Omental fat pad (tissue), 3 donors: ENCODE measurements at regions not wholly inside any gene's neighbourhood (a gene's known extent, or its start where the extent isn't known, plus 50 kb on each side); places are given as distances from the start of the nearest gene placed in this dataset.

Experiments
- ATAC-seq: fragments of 150-250 bp; one replicate; pipeline ENCODE4 v1.9.1; 2016; ENCODE audit warnings: mild to moderate bottlenecking, moderate library complexity; ENCODE audit not compliant: low FRiP score
- DNase-seq: peaks from one replicate; pipeline ENCODE4 v3.0.0-alpha.2; 2019; ENCODE audit warnings: low spot score
- TF ChIP-seq, protein P1 (sequence below), 3 donors: fragments of 450-650 bp; IDR thresholded peaks; one replicate each; pipeline ENCODE4 v1.5.1; 2016 to 2017; ENCODE audit warnings: antibody characterized with exemption in 3 of 3, mild to moderate bottlenecking in 3 of 3, moderate library complexity in 2 of 3

DNA sequence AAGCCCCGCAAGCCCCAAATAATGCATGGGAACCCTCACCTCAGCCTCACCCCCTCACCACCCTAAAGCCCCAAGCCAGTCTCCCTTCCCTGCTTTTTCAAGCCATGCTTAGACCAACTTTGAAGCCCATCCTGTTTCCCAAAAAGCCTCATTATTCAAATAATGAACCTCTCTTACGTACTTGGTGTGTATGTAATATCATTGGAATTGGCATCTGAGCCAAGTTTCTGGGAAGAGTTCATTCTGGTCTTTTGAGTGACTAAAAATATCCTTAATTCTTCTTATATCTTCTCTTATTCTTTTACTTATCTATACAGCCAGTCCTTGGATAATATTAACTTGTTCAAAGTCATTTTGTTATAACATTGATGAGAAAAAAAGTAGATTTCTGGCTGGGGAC lies 875.8 kb upstream of the SLIT2 start:
- TF ChIP-seq, protein P1, sequence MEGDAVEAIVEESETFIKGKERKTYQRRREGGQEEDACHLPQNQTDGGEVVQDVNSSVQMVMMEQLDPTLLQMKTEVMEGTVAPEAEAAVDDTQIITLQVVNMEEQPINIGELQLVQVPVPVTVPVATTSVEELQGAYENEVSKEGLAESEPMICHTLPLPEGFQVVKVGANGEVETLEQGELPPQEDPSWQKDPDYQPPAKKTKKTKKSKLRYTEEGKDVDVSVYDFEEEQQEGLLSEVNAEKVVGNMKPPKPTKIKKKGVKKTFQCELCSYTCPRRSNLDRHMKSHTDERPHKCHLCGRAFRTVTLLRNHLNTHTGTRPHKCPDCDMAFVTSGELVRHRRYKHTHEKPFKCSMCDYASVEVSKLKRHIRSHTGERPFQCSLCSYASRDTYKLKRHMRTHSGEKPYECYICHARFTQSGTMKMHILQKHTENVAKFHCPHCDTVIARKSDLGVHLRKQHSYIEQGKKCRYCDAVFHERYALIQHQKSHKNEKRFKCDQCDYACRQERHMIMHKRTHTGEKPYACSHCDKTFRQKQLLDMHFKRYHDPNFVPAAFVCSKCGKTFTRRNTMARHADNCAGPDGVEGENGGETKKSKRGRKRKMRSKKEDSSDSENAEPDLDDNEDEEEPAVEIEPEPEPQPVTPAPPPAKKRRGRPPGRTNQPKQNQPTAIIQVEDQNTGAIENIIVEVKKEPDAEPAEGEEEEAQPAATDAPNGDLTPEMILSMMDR (IDR thresholded peaks at IDR 0.05), result no peak

DNA sequence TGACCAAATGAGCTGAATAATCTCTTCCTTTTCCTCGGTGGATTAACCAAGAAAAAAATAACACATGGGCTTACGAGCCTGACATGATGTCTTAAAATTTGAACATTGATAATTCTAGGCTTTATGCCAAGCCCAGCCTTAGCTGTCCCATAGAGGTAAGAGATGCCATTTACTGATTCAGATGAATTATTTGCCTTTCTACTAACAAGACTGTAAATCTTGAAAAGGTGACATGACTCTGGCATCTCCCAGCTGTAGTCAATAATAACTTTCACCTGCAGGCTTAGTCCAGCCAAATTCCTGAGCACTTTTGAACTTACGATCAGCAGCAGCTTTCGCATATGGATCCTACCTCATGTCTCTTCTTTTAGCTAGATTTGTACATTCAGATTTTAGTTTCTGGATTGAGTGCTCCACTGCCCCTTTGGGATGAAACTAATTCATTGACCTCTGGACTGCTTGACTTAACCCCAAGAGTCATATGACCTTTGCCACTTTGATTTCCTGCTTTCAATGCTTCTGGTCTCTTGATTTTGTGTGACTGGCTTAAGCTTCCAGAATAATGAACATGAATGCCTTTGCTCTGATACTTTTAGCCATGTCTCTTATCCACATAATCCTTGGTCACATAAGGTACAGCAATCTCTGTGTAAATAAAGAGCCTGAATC lies 876.4 kb upstream of the SLIT2 start:
- TF ChIP-seq, protein P1 (IDR thresholded peaks at IDR 0.05), result no peak
- DNase-seq, result no peak
- ATAC-seq, result no peak

More for the DNA sequence above, 875.8 kb upstream of the SLIT2 start:
- ATAC-seq (no peak), DNase-seq (no peak)

- DNase-seq, result no peak
- ATAC-seq, result no peak
- TF ChIP-seq, protein P1 (IDR thresholded peaks at IDR 0.05), result no peak
These were observed 879.3 kb upstream of the SLIT2 start for GRCh38 chr4:19372390-19372789.

GRCh38 chr4:19368800-19369199 lies 882.9 kb upstream of the SLIT2 start:
- TF ChIP-seq, protein P1 (IDR thresholded peaks at IDR 0.05), result no peak
- no peak for DNase-seq
- no peak for ATAC-seq

- TF ChIP-seq, protein P1 (IDR thresholded peaks at IDR 0.05), result no peak
- no peak for DNase-seq
- ATAC-seq, result no peak
These were observed 884.8 kb upstream of the SLIT2 start for GRCh38 chr4:19366916-19367315.

DNA sequence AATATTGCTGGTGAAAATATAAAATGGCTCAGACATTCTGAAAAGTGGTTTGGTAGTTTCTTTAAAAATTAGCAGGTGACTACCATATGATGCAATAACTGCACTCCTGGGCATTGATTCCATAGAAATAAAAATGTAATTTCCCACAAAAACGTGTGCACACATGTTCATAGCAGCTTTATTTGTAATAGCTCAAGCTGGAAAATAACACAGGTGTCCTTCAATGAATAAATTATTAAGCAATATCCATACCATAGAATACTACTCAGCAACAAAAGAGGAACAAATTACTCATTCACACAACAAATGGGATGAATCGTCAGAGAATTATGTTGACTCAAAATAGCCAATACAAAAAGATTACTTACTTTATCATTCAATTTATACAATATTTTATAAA lies 893.7 kb upstream of the SLIT2 start:
- ATAC-seq (no peak), DNase-seq (no peak)
- TF ChIP-seq, protein P1 (IDR thresholded peaks at IDR 0.05), result no peak

GRCh38 chr4:19349416-19349815 lies 902.3 kb upstream of the SLIT2 start:
- ATAC-seq (no peak), DNase-seq (no peak)
- TF ChIP-seq, protein P1 (IDR thresholded peaks at IDR 0.05), result no peak
